Left lung (tissue), 4 donors: ENCODE measurements at regions not wholly inside any gene's neighbourhood (a gene's known extent, or its start where the extent isn't known, plus 50 kb on each side); places are given as distances from the start of the nearest gene placed in this dataset.

Source experiments
- ATAC-seq: fragments of 200-7000 bp; cut with Tn5 transposase; one replicate; pipeline ENCODE4 v1.9.1; 2020; ENCODE audit warnings: moderate library complexity
- DNase-seq, 4 donors: peaks; one replicate each; pipeline ENCODE4 v3.0.0-alpha.2; 2013 to 2020
- H3K27ac ChIP-seq, 2 donors: fragments of 200-600 bp; sonication (generic) in 1 of 2; one replicate each; pipeline versions ENCODE4 v1.5.0 to v1.8.0; 2020 to 2021
- H3K27me3 ChIP-seq, 2 donors: fragments of 200-600 bp; sonication (generic) in 1 of 2; one replicate each; pipeline versions ENCODE4 v1.5.0 to v1.8.0; 2020 to 2021
- H3K36me3 ChIP-seq, 2 donors: fragments of 200-600 bp; sonication (generic) in 1 of 2; one replicate each; pipeline versions ENCODE4 v1.5.0 to v1.8.0; 2020 to 2021
- H3K4me1 ChIP-seq, 2 donors: fragments of 200-600 bp; one replicate each; pipeline ENCODE4 v1.8.0; 2021
- H3K4me3 ChIP-seq, 2 donors: fragments of 200-600 bp; sonication (generic) in 1 of 2; one replicate each; pipeline versions ENCODE4 v1.5.0 to v1.8.0; 2020 to 2021; ENCODE audit warnings: mild to moderate bottlenecking in 1 of 2
- H3K9me3 ChIP-seq, 2 donors: fragments of 200-600 bp; sonication (generic) in 1 of 2; one replicate each; pipeline versions ENCODE4 v1.5.0 to v1.8.0; 2020 to 2021
- intact Hi-C, 2 donors: fragments of 100-400 bp; cut with DNase I; formaldehyde crosslinking; loops; one replicate each; pipeline versions ENCODE4 v1.11.2 to v1.14.2; 2022
- TF ChIP-seq, protein P1 (sequence below), 2 donors: fragments of 200-600 bp; sonication (generic) in 1 of 2; IDR thresholded peaks; one replicate each; pipeline versions ENCODE4 v1.5.0 to v1.8.0; 2021; ENCODE audit warnings: antibody characterized with exemption in 2 of 2
- donor health status: DM: no; HTN: yes; CAD: no.
- donor health status: DM: no; HTN: no; CAD: no.

DNA sequence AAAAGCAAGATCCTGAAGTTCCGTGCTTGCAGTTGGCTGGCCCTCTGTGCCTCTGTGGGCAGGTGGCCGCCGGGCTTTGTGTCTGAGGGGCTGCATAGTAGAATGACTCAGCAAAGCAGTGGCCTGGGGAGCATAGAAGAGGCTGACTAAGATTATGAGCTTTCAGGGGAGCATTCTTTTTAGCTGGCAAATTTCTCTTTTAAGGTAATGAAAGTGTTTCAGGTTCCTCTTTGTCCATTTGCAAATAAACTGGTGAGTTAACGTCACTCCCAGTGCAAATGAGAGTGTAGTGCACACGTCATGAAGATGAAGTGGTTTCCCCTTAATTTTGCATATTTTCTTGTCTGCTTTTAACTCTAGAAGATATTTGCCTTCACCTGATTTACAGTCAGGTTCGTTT, 98.6 kb downstream of the BCL2L11 start:
- H3K4me1 ChIP-seq: no peaks in the 10 kb centered on the region
- no peak overlapping the region for H3K27ac ChIP-seq
- DNase-seq (peak in 1 of 4 donors; percentile 12), ATAC-seq (no peak)
- H3K9me3 ChIP-seq: peaks cover 0 to 16% of the 10 kb centered on the region in 2 donors
- TF ChIP-seq, protein P1, sequence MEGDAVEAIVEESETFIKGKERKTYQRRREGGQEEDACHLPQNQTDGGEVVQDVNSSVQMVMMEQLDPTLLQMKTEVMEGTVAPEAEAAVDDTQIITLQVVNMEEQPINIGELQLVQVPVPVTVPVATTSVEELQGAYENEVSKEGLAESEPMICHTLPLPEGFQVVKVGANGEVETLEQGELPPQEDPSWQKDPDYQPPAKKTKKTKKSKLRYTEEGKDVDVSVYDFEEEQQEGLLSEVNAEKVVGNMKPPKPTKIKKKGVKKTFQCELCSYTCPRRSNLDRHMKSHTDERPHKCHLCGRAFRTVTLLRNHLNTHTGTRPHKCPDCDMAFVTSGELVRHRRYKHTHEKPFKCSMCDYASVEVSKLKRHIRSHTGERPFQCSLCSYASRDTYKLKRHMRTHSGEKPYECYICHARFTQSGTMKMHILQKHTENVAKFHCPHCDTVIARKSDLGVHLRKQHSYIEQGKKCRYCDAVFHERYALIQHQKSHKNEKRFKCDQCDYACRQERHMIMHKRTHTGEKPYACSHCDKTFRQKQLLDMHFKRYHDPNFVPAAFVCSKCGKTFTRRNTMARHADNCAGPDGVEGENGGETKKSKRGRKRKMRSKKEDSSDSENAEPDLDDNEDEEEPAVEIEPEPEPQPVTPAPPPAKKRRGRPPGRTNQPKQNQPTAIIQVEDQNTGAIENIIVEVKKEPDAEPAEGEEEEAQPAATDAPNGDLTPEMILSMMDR (IDR thresholded peaks at IDR 0.05): no peak
- no peak overlapping the region for H3K4me3 ChIP-seq
- H3K36me3 ChIP-seq: peaks cover 0 to 3% of the 10 kb centered on the region in 2 donors
- intact Hi-C loops: no loop called here
- no peaks in the 10 kb centered on the region for H3K27me3 ChIP-seq

DNA sequence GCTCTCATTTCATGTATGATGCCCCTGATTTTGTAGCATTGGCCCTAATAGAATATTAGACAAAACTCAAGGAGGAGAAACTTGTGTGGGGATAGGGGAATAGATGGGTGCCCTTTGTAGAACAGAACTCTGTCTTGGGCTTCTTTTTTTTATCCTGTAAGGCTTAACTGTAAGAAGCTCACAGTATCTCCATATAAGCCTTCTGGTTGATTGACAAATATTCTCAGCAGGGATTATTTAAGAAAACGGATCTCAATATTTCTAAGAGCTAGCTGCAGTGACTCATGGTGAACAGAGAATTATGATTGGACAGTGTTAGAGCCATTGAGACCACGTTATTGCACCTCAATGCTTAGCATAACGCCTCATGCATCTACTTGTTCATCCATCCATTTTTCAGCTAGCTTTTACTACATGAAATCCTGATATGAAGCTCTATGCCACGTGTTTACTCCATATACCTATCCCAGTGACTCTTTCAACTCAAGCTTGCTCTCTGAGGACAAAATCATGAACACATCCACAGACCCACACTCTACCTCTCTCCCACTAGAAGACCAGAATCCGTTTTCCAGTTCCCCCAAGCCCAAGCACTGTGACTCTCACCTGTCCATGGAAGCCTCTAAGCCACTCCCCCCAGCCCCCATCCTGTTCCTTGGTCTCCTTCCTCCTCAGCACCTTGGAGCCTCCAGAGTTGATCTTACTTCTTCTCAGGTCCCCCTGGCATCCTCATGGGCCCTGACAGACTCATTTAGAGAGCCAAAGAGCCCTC, 99.2 kb downstream of the BCL2L11 start:
- ATAC-seq (no peak), DNase-seq (no peak)
- Histone ChIP-seq H3K4me1 (no peaks in the 10 kb centered on the region), H3K9me3 (peaks cover 0 to 9% of the 10 kb centered on the region in 2 donors), H3K4me3 (no peak overlapping the region), H3K36me3 (peaks cover 0 to 3% of the 10 kb centered on the region in 2 donors), H3K27me3 (no peaks in the 10 kb centered on the region), H3K27ac (no peak overlapping the region)
- TF ChIP-seq, protein P1 (IDR thresholded peaks at IDR 0.05): no peak
- intact Hi-C loops: no loop called here

DNA sequence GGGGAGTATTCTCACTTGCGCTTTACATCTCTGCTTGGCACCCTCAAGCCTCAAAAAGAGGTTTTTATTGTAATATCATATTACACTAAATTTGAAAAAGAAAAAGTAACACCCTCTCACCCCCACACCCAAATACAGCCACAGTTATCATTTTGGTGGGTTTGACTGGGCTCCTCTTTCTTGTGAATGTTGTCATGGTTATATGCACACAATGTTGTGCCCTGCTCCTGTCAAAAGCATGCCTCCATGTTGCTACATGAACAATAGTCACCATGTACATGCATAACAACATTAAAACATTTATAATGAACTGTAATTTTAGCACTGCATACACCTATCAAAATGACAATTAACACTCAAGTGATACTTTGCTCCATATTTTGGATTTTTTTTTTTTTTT, 100.2 kb downstream of the BCL2L11 start:
- H3K4me3 ChIP-seq: no peak overlapping the region
- intact Hi-C loops: no loop called here
- H3K27ac ChIP-seq: no peak overlapping the region
- ATAC-seq (no peak), DNase-seq (no peak)
- H3K4me1 ChIP-seq: no peaks in the 10 kb centered on the region
- TF ChIP-seq, protein P1 (IDR thresholded peaks at IDR 0.05): no peak
- H3K27me3 ChIP-seq: peaks cover 0 to 6% of the 10 kb centered on the region in 2 donors
- peaks cover 0 to 3% of the 10 kb centered on the region in 2 donors for H3K36me3 ChIP-seq
- peaks cover 0 to 6% of the 10 kb centered on the region in 2 donors for H3K9me3 ChIP-seq

DNA sequence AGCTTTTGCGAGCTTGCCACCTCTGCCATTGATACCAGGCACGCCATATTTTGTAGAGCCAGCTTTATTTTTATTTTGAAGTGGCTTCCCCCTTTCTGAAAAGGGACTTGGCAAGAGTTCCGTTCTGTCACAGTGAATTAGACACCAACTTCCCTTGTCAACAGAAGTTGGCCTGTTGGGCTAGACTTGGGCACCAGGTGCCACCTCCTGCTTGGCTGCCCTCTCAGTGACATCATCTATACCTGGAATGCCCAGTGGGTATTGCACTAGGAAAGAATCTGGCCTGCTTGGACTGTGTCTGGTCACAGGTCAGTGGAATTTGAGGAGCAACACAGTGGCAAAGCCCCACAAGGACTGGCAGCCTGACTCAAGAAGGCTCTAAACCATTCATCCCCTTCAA, 101.0 kb downstream of the BCL2L11 start:
- Histone ChIP-seq H3K36me3 (peaks cover 0 to 3% of the 10 kb centered on the region in 2 donors), H3K4me1 (no peaks in the 10 kb centered on the region), H3K27me3 (peaks cover 0 to 6% of the 10 kb centered on the region in 2 donors), H3K9me3 (peaks cover 0 to 4% of the 10 kb centered on the region in 2 donors), H3K4me3 (no peak overlapping the region), H3K27ac (no peak overlapping the region)
- intact Hi-C loops: no loop called here
- ATAC-seq (no peak), DNase-seq (no peak)
- TF ChIP-seq, protein P1 (IDR thresholded peaks at IDR 0.05): no peak

DNA sequence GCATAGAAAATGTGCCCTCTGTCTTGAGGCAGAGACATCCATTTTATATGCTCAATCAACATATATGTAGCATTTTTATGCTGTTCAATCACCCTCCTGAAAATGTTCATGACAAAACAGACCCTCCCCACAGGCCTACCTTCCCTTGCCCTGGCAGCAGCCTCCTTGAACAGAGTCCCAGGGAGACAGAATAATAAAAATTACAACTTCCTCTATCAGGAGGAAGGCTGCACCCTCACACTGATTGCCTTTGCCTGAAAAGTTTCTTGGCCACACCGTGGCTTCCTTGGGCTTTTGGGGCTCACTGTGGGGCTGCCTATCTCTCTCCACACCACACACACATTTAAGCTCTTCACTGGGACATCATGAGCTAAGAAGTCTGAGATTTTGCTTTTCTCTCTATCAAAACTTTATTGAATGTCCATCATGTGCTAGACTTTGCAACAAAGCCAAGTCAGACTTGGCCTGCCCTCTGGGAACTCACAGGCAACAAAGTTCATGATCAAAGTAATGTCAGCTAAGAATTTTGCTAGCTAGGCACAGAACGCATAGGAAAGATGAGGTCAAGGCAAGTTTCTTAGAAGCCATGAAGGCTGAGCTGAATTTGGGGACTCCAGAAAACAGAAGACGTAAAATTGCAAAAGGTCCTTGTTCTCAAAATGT, 101.6 kb downstream of the BCL2L11 start:
- TF ChIP-seq, protein P1 (IDR thresholded peaks at IDR 0.05): no peak
- intact Hi-C loops: no loop called here

More for the DNA sequence above, 101.6 kb downstream of the BCL2L11 start:
- Histone ChIP-seq H3K4me3 (no peak overlapping the region), H3K27ac (no peak overlapping the region), H3K4me1 (peaks cover 0 to 4% of the 10 kb centered on the region in 2 donors), H3K27me3 (peaks cover 0 to 6% of the 10 kb centered on the region in 2 donors), H3K36me3 (peaks cover 0 to under 1% of the 10 kb centered on the region in 2 donors), H3K9me3 (no peaks in the 10 kb centered on the region)
- DNase-seq (no peak), ATAC-seq (no peak)
